ENCODE measurements at regions not wholly inside any gene's neighbourhood (a gene's known extent, or its start where the extent isn't known, plus 50 kb on each side); places are given as distances from the start of the nearest gene placed in this dataset.

DNA sequence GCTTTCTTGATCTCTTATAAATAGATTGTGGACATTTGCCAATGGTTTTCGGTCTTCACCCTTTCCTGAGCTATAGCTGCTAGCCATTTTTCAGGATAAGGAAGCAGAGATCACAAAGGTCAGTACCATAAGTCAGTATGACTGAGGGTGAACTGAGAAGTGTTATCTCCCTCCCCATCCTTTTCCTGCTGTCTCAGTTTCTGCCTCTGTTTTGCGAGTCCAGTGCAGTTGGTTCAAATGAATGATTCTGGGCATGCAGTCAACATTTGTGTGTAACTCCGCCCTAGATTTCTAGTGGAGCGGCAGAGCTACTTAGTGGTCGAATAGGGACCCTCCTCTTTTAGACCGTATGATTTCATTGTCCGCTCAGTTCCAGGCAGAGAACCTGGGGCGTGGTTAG, 460.8 kb upstream of the ARGLU1 start:
- Histone ChIP-seq H3K4me3 (ENCODE audit: low read depth, low read length) (no peak overlapping the region), H3K27me3 (ENCODE audit: control insufficient read depth, insufficient read depth, low read length) (no peaks in the 10 kb centered on the region), H3K36me3 (ENCODE audit: control insufficient read depth, insufficient read depth, low read length) (no peaks in the 10 kb centered on the region)
- POLR2A ChIA-PET: no interaction called here
- CTCF ChIA-PET: no interaction called here
- no peak for DNase-seq (ENCODE audit: low read depth)
- TF ChIP-seq, protein P1, sequence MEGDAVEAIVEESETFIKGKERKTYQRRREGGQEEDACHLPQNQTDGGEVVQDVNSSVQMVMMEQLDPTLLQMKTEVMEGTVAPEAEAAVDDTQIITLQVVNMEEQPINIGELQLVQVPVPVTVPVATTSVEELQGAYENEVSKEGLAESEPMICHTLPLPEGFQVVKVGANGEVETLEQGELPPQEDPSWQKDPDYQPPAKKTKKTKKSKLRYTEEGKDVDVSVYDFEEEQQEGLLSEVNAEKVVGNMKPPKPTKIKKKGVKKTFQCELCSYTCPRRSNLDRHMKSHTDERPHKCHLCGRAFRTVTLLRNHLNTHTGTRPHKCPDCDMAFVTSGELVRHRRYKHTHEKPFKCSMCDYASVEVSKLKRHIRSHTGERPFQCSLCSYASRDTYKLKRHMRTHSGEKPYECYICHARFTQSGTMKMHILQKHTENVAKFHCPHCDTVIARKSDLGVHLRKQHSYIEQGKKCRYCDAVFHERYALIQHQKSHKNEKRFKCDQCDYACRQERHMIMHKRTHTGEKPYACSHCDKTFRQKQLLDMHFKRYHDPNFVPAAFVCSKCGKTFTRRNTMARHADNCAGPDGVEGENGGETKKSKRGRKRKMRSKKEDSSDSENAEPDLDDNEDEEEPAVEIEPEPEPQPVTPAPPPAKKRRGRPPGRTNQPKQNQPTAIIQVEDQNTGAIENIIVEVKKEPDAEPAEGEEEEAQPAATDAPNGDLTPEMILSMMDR (IDR thresholded peaks at IDR 0.05; ENCODE audit: insufficient read depth, low read depth, low read length): no peak

- ChIA-PET POLR2A (interaction anchor here (0.8 kb wide), 1 partner anchor 8 kb away, joined by 3 read pairs; no protein-coding TSS in a partner anchor), CTCF (no interaction called here)
- TF ChIP-seq, protein P1 (IDR thresholded peaks at IDR 0.05; ENCODE audit: insufficient read depth, low read depth, low read length): no peak
- H3K36me3 ChIP-seq (ENCODE audit: control insufficient read depth, insufficient read depth, low read length): no peaks in the 10 kb centered on the region
- DNase-seq (ENCODE audit: low read depth): no peak
- no peak overlapping the region for H3K4me3 ChIP-seq (ENCODE audit: low read depth, low read length)
- no peaks in the 10 kb centered on the region for H3K27me3 ChIP-seq (ENCODE audit: control insufficient read depth, insufficient read depth, low read length)
Observed at GRCh38 chr13:107025991-107026390, 458.1 kb upstream of the ARGLU1 start.

- no peak for DNase-seq (ENCODE audit: low read depth)
- Histone ChIP-seq H3K4me3 (ENCODE audit: low read depth, low read length) (no peak overlapping the region), H3K36me3 (ENCODE audit: control insufficient read depth, insufficient read depth, low read length) (no peaks in the 10 kb centered on the region), H3K27me3 (ENCODE audit: control insufficient read depth, insufficient read depth, low read length) (no peaks in the 10 kb centered on the region)
- TF ChIP-seq, protein P1 (IDR thresholded peaks at IDR 0.05; ENCODE audit: insufficient read depth, low read depth, low read length): no peak
- POLR2A ChIA-PET: no interaction called here
- CTCF ChIA-PET: interaction anchor here (0.9 kb wide), 1 partner anchor 43 kb away, joined by 3 read pairs; no protein-coding TSS in a partner anchor
Observed at GRCh38 chr13:107023335-107023734, 455.4 kb upstream of the ARGLU1 start.

GRCh38 chr13:107020393-107020792, 452.5 kb upstream of the ARGLU1 start:
- no peaks in the 10 kb centered on the region for H3K36me3 ChIP-seq (ENCODE audit: control insufficient read depth, insufficient read depth, low read length)
- ChIA-PET POLR2A (interaction anchor here (0.6 kb wide), 1 partner anchor 14 kb away, joined by 3 read pairs; no protein-coding TSS in a partner anchor), CTCF (no interaction called here)
- DNase-seq (ENCODE audit: low read depth): no peak
- TF ChIP-seq, protein P1 (IDR thresholded peaks at IDR 0.05; ENCODE audit: insufficient read depth, low read depth, low read length): no peak
- H3K27me3 ChIP-seq (ENCODE audit: control insufficient read depth, insufficient read depth, low read length): no peaks in the 10 kb centered on the region
- H3K4me3 ChIP-seq (ENCODE audit: low read depth, low read length): no peak overlapping the region

DNA sequence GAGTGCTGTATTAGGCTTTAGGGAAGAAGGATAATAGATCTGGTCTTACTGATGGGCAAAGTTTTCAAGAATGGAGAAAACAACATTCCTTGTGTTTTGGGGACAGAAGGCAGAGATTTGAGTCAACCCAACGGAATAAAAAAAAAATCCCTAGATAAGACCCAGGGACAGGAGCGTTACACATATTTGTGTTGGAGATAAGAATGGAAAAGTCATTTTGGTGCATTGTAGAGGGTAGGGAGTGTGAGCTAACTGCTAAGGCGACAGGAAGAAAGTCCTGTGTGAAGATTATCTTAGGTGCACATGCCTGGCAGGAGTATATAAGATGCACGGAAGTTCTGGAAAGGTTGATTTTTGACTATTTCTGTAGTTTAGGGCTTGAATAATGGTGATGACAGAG, 450.3 kb upstream of the ARGLU1 start:
- Histone ChIP-seq H3K36me3 (ENCODE audit: control insufficient read depth, insufficient read depth, low read length) (no peaks in the 10 kb centered on the region), H3K4me3 (ENCODE audit: low read depth, low read length) (no peak overlapping the region), H3K27me3 (ENCODE audit: control insufficient read depth, insufficient read depth, low read length) (no peaks in the 10 kb centered on the region)
- TF ChIP-seq, protein P1 (IDR thresholded peaks at IDR 0.05; ENCODE audit: insufficient read depth, low read depth, low read length): no peak
- ChIA-PET POLR2A (no interaction called here), CTCF (interaction anchor here (0.9 kb wide), 1 partner anchor 15 kb away, joined by 3 read pairs; no protein-coding TSS in a partner anchor)
- no peak for DNase-seq (ENCODE audit: low read depth)

All from BJ (cell line).